Raji (cell line): ENCODE measurements at regions not wholly inside any gene's neighbourhood (a gene's known extent, or its start where the extent isn't known, plus 50 kb on each side); places are given as distances from the start of the nearest gene placed in this dataset.

Experiments used
- POLR2A ChIP-seq: IDR thresholded peaks from 2 replicates; pipeline ENCODE4 v1.6.1; 2011; ENCODE audit warnings: low read depth, low read length, control low read depth; ENCODE audit not compliant: insufficient read depth

GRCh38 chr14:53494587-53494986 lies 341.5 kb upstream of the DDHD1 start:
- no peak for TF ChIP-seq POLR2A

- no peak for TF ChIP-seq POLR2A
Measured at GRCh38 chr14:53493860-53494259, 340.7 kb upstream of the DDHD1 start.

GRCh38 chr14:53493320-53493719 lies 340.2 kb upstream of the DDHD1 start:
- no peak for TF ChIP-seq POLR2A

GRCh38 chr14:53491884-53492277 lies 338.8 kb upstream of the DDHD1 start:
- no peak for TF ChIP-seq POLR2A

GRCh38 chr14:53491256-53491883 lies 338.2 kb upstream of the DDHD1 start:
- TF ChIP-seq POLR2A: no peak

- no peak for TF ChIP-seq POLR2A
Measured at GRCh38 chr14:53478174-53478573, 325.1 kb upstream of the DDHD1 start.

- TF ChIP-seq POLR2A: no peak
Measured at GRCh38 chr14:53473480-53473879, 320.4 kb upstream of the DDHD1 start.

- TF ChIP-seq POLR2A: no peak
Measured at GRCh38 chr14:53472306-53472705, 319.2 kb upstream of the DDHD1 start.

GRCh38 chr14:53470351-53471043 lies 317.4 kb upstream of the DDHD1 start:
- no peak for TF ChIP-seq POLR2A

GRCh38 chr14:53468876-53469275 lies 315.8 kb upstream of the DDHD1 start:
- TF ChIP-seq POLR2A: no peak

- no peak for TF ChIP-seq POLR2A
Measured at GRCh38 chr14:53464376-53464775, 311.3 kb upstream of the DDHD1 start.

- TF ChIP-seq POLR2A: no peak
Measured at GRCh38 chr14:53462931-53463778, 310.0 kb upstream of the DDHD1 start.

- no peak for TF ChIP-seq POLR2A
Measured at GRCh38 chr14:53461858-53462257, 308.7 kb upstream of the DDHD1 start.

- no peak for TF ChIP-seq POLR2A
Measured at GRCh38 chr14:53460544-53460943, 307.4 kb upstream of the DDHD1 start.

- no peak for TF ChIP-seq POLR2A
Measured at GRCh38 chr14:53458368-53458814, 305.3 kb upstream of the DDHD1 start.

GRCh38 chr14:53456931-53457330 lies 303.8 kb upstream of the DDHD1 start:
- no peak for TF ChIP-seq POLR2A
